HG03457 (cell line): ENCODE measurements at regions not wholly inside any gene's neighbourhood (a gene's known extent, or its start where the extent isn't known, plus 50 kb on each side); places are given as distances from the start of the nearest gene placed in this dataset.
"Not testable (repeated sequence)": the region's sequence is repeated elsewhere in the genome, so short reads cannot be mapped to it uniquely, and the experiment has no call there.

Source experiments
- ATAC-seq: cut with Tn5 transposase; IDR thresholded peaks from one replicate; pipeline ENCODE4 v1.9.1; 2021; ENCODE audit warnings: moderate number of reproducible peaks; ENCODE audit not compliant: unreplicated experiment

DNA sequence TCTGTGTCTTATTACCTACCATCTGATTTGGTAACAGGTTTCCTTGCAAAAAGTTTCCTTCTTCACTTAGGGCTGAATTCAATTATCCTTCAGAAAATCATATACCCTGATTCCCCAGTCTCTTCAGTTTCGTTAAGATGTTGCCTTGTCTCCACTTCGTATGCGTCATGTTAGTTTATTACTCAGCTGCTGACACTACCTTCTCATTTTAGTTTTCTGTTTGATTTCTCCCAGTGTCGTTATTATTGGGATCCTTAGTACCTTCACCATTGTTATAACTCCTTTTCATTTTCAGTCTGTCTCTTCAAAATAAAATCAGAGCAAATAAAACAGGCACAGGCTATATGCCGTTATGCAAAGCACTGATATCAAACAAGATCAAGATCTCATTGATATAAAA, 87.5 kb upstream of the RBPJ start:
- no peak for ATAC-seq

GRCh38 chr4:26235500-26235899, 85.3 kb upstream of the RBPJ start:
- ATAC-seq, result no peak

DNA sequence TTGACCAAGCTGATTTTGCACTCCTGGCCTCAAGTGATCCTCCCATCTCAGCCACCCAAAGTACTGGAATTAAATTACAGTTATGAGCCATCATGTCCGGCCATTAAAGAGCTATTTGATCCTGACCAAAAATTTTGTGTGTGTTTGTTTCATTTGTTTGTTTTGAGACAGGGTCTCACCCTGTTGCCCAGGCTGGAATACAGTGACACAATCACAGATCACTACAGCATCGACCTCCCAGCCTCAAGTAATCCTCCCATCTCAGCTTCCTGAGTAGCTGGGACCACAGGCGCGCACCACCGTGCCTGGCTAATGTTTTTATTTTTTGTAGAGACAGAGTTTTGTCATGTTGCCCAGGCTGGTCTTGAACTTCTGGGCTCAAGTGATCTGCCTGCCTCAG, 82.9 kb upstream of the RBPJ start:
- ATAC-seq, result no peak

GRCh38 chr4:26238426-26238777, 82.4 kb upstream of the RBPJ start:
- no peak for ATAC-seq

- ATAC-seq, result no peak
These were observed 81.8 kb upstream of the RBPJ start for GRCh38 chr4:26238778-26239679.

DNA sequence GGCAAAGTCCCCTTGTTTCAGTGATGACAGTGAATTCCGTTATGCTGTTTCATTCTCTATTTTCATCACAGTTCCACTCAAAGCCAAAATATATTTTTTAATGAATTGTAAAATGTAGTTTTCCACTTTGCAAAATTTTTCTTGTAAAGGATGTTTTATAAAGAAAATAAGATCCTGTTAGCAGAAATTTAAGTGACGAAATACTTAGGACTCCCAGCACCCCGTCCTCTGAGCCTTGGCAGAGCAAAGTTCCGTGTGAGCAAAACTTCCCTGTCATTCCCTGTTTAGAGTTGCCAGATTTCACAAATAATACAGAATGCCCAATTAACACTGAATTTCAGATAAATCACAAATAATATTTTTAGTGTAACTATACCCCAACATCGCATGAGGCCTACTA, 81.0 kb upstream of the RBPJ start:
- ATAC-seq, result no peak

GRCh38 chr4:26241179-26241578, 79.6 kb upstream of the RBPJ start:
- no peak for ATAC-seq

DNA sequence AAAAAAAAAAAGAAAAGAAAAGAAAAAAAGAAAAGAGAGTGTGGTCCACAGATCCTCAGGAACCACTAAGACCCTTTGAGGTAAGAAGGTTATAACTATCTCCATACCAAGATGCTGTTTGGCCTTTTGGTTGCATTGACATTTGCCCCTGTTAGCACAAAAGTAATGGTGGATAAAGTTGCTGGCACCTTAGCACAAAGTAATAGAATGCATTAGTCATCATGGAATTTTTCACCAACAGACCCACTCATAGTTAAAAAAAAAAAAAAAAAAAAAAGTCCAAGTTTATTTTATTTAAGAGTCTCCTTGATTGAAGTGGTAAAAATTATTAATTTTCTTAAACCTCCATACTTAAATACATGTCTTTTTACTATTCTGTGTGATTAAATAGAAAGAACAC, 78.4 kb upstream of the RBPJ start:
- no peak for ATAC-seq

DNA sequence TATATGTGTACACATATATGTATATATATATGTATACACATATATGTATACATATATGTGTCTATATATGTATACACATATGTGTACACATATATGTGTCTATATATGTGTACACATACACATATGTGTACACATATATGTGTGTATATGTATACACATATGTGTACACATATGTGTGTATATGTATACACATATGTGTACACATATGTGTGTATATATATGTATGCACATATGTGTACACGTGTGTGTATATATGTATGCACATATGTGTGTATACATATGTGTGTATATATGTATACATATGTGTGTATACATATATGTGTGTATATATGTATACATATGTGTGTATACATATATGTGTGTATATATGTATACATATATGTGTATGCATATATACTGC, 76.7 kb upstream of the RBPJ start:
- not testable (repeated sequence) for ATAC-seq

DNA sequence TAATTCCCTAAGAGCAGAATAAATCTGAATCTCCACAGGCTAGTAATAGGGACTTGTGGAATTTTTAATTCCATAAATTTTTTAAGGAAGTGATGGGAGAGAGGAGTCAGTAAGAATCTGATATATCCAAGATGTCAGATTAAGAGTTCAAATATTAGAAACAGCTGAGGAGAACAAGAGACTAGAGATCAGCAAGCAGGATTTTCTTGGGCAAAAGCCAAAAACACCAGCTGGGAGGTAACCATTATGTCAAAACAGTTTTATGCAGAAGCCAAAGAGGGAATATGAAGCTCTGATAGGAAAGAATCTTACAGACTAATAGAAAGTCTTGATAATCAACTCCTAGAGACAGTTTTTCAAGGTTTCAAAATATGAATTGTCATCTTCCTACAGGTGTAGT, 72.2 kb upstream of the RBPJ start:
- ATAC-seq, result no peak

GRCh38 chr4:26252349-26253025, 68.3 kb upstream of the RBPJ start:
- no peak for ATAC-seq

GRCh38 chr4:26253968-26254367, 66.8 kb upstream of the RBPJ start:
- no peak for ATAC-seq

- no peak for ATAC-seq
These were observed 64.8 kb upstream of the RBPJ start for GRCh38 chr4:26255989-26256388.

DNA sequence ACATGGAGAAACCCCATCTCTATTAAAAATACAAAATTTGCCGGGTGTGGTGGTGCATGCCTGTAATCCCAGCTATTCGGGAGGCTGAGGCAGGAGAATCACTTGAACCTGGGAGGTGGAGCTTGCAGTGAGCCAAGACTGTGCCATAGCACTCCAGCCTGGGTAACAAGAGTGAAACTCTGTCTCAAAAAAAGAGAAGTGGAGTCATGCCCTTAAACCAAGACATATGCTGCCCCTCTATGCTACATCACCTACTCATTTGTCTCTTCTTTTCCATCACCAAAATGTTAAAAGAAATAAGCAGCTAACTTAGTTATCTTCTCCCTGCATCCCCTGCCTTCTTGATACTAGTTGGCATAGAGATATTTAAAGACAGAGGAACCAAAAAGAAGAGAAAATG, 63.4 kb upstream of the RBPJ start:
- ATAC-seq, result not testable (repeated sequence)

DNA sequence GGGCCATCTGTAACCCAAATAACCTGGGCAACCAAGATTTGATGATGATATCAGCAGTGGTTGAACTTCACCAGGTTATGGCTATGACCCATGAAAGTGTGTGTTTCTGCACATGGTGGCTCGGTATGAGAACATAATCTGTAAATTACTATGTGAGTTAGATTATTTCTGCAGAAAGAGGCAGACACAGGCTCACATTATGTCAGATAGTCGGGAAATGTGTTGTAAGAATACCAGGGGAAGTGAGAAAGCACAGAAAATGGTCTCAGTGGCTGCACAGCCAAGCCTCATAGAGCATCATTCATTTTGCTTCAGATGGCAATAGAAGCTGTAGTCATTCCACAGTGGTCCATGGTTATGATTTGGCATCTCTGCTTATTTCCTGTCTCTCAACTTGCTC, 63.0 kb upstream of the RBPJ start:
- no peak for ATAC-seq

DNA sequence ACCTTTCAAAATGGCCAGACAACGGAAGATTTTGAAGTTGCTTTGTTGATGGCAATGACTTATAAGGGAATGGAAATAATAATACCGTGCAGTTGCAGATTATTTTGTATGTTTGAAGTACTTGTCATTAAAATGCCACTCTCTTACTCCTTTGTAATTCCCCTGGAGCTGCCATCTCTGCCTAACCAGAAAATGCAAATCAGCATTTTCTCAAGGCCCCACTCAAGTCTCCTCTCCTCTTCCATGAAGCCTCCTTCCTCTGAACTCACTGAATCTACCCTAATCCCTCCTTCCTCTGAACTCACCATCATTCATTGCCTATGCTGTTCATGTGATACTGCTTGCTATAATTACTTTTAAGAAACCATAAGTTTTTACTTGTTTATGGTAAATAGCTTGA, 60.2 kb upstream of the RBPJ start:
- no peak for ATAC-seq

- no peak for ATAC-seq
These were observed 59.4 kb upstream of the RBPJ start for GRCh38 chr4:26261405-26261804.

DNA sequence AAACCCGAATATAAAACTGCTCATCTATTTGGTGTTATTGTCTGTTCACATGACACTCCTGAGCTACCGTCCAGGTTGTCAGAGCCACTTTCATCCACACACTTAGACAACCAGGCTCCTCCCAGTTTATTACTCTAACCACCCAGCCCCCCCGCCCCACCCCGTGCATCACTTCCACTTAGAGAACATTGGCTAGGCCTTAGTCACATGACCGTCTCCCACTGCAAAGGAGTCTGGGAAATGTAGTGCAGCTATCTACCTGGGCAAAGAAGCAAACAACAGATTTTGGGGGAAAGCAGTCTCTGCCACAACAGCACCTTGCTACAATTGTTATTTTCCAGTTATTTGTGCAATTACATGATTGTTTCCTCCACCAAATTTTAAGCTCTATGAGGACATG, 57.6 kb upstream of the RBPJ start:
- ATAC-seq, result no peak

DNA sequence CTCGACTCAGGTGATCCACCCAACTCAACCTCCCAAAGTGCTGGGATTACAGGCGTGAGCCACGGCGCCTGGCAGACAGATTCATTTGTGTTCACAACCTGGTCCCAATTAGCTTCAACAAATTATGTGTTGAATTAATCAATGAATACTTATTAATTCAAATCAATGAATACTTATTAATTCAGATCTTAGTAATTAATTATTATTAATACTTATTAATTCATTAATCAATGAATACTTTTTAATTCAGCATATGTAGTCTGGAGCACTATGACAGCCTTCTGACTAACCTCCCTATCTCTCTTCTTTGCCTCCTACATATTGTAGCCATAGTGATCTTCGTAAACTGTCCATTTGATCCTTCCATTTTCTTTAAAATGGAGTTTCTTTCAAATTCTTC, 56.7 kb upstream of the RBPJ start:
- no peak for ATAC-seq

DNA sequence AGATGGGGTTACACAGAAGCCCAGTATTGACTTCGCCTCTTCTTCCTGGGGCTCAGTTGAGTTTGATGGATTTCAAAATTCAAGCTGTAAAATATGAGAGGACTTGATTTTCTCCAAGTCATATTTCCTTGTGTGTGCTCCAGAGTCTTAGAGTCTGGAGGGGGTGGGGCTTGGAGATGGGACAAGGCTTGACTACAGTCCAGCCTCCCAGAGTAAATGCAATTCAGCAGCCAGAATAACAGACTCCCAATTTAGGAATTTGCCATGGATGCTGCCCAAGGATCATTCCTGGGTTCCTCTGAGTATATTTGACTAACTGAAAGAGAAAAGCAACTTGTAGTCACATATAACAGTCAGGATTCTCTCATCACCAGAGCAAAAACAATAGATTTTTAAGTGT, 53.7 kb upstream of the RBPJ start:
- no peak for ATAC-seq

- ATAC-seq, result no peak
These were observed 52.6 kb upstream of the RBPJ start for GRCh38 chr4:26268246-26268645.

GRCh38 chr4:26269038-26269437, 51.8 kb upstream of the RBPJ start:
- no peak for ATAC-seq
